CD4-positive, alpha-beta T cell treated with Interleukin-1 beta for 1 hour (primary cell): ENCODE measurements at regions not wholly inside any gene's neighbourhood (a gene's known extent, or its start where the extent isn't known, plus 50 kb on each side); places are given as distances from the start of the nearest gene placed in this dataset.
"Not testable (repeated sequence)": the region's sequence is repeated elsewhere in the genome, so short reads cannot be mapped to it uniquely, and the experiment has no call there.

Experiments used
- DNase-seq, 2 donors: peaks; one replicate each; pipeline ENCODE4 v3.0.0-alpha.2; 2020 to 2022

GRCh38 chr2:219727771-219728429 is 100.5 kb downstream of the SLC4A3 start:
- DNase-seq, result no peak

- no peak for DNase-seq
Measured at GRCh38 chr2:219728991-219729487, 101.6 kb downstream of the SLC4A3 start.

- DNase-seq, result no peak
Measured at GRCh38 chr2:219731173-219731572, 103.7 kb downstream of the SLC4A3 start.

- DNase-seq, result no peak
Measured at GRCh38 chr2:219733106-219733505, 105.7 kb downstream of the SLC4A3 start.

- no peak for DNase-seq
Measured at GRCh38 chr2:219733746-219734145, 106.3 kb downstream of the SLC4A3 start.

- DNase-seq, result peak in 1 of 2 donors; percentile 15
Measured at GRCh38 chr2:219736209-219736608, 108.8 kb downstream of the SLC4A3 start.

GRCh38 chr2:219737270-219737691 is 109.9 kb downstream of the SLC4A3 start:
- DNase-seq, result no peak

GRCh38 chr2:219739066-219739465 is 111.6 kb downstream of the SLC4A3 start:
- no peak for DNase-seq

- no peak for DNase-seq
Measured at GRCh38 chr2:219739866-219740440, 112.5 kb downstream of the SLC4A3 start.

- no peak for DNase-seq
Measured at GRCh38 chr2:219743548-219743947, 116.1 kb downstream of the SLC4A3 start.

- DNase-seq, result no peak
Measured at GRCh38 chr2:219744066-219744465, 116.6 kb downstream of the SLC4A3 start.

GRCh38 chr2:219744600-219744999 is 117.2 kb downstream of the SLC4A3 start:
- no peak for DNase-seq

- DNase-seq, result no peak
Measured at GRCh38 chr2:219747637-219748036, 120.2 kb downstream of the SLC4A3 start.

- no peak for DNase-seq
Measured at GRCh38 chr2:219748671-219749570, 121.5 kb downstream of the SLC4A3 start.

- DNase-seq, result not testable (repeated sequence)
Measured at GRCh38 chr2:219751121-219751520, 123.7 kb downstream of the SLC4A3 start.

GRCh38 chr2:219752726-219753125 is 125.3 kb downstream of the SLC4A3 start:
- no peak for DNase-seq

- no peak for DNase-seq
Measured at GRCh38 chr2:219758907-219759680, 131.7 kb downstream of the SLC4A3 start.

GRCh38 chr2:219759801-219760200 is 132.4 kb downstream of the SLC4A3 start:
- DNase-seq, result no peak

GRCh38 chr2:219765231-219765911 is 137.9 kb downstream of the SLC4A3 start:
- DNase-seq, result no peak

- DNase-seq, result no peak
Measured at GRCh38 chr2:219766658-219767057, 139.2 kb downstream of the SLC4A3 start.

- no peak for DNase-seq
Measured at GRCh38 chr2:219769090-219769910, 141.9 kb downstream of the SLC4A3 start.
